Nephron progenitor cell (in vitro differentiated cells): ENCODE measurements at regions not wholly inside any gene's neighbourhood (a gene's known extent, or its start where the extent isn't known, plus 50 kb on each side); places are given as distances from the start of the nearest gene placed in this dataset.

Experiments used
- DNase-seq: peaks from one replicate; pipeline ENCODE4 v3.0.0; 2021
- H3K27ac Mint-ChIP-seq: 2 replicates; pipeline ENCODE4 v1.8.0; 2021; ENCODE audit warnings: mild to moderate bottlenecking, moderate library complexity, mixed read lengths
- H3K27me3 Mint-ChIP-seq: 2 replicates; pipeline ENCODE4 v1.8.0; 2021; ENCODE audit warnings: mild to moderate bottlenecking, low read depth, mixed read lengths; ENCODE audit not compliant: poor library complexity
- H3K36me3 Mint-ChIP-seq: 2 replicates; pipeline ENCODE4 v1.8.0; 2021; ENCODE audit warnings: low read depth, mixed read lengths
- H3K4me1 Mint-ChIP-seq: 2 replicates; pipeline ENCODE4 v1.8.0; 2021; ENCODE audit warnings: mixed read lengths
- H3K4me3 Mint-ChIP-seq: 2 replicates; pipeline ENCODE4 v1.8.0; 2021; ENCODE audit warnings: mild to moderate bottlenecking, moderate library complexity, mixed read lengths
- H3K9me3 Mint-ChIP-seq: 2 replicates; pipeline ENCODE4 v1.8.0; 2021; ENCODE audit warnings: mild to moderate bottlenecking, moderate library complexity, mixed read lengths
- CTCF ChIP-seq: fragments of 200-600 bp; sonication (generic); IDR thresholded peaks from 2 replicates; pipeline ENCODE4 v1.5.0; 2021; ENCODE audit warnings: antibody characterized with exemption

GRCh38 chr9:100671898-100672297, 94.0 kb downstream of the CAVIN4 start:
- DNase-seq, result no peak
- Mint-ChIP-seq H3K4me3 (no peak overlapping the region), H3K4me1 (peaks cover 11% of the 10 kb centered on the region), H3K36me3 (no peaks in the 10 kb centered on the region), H3K27me3 (peaks cover 2% of the 10 kb centered on the region), H3K9me3 (no peaks in the 10 kb centered on the region), H3K27ac (no peak overlapping the region)
- TF ChIP-seq CTCF, result no peak

DNA sequence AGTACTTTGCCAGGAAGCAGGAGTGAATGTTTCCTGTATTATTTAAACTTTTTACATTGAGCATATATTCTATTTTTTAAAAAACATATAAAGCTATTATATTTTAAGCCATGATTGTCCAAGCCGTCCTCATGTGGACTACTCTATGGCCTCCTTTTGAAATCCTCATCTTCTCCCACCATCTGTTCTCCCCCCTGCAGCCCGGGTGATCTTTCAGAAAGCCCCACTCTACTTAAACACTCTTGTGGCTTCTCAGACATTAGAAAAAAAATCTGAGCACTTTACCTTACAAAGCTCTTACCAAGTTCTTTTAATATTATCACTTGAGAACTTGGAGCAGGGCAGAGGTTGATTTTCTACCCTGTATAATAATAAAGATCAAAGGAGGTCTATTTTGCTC, 95.4 kb downstream of the CAVIN4 start:
- TF ChIP-seq CTCF, result no peak
- no peak overlapping the region for H3K4me3 Mint-ChIP-seq
- no peaks in the 10 kb centered on the region for H3K36me3 Mint-ChIP-seq
- DNase-seq, result no peak
- H3K27ac Mint-ChIP-seq, result no peak overlapping the region
- H3K9me3 Mint-ChIP-seq, result no peaks in the 10 kb centered on the region
- no peaks in the 10 kb centered on the region for H3K27me3 Mint-ChIP-seq
- H3K4me1 Mint-ChIP-seq, result peaks cover 11% of the 10 kb centered on the region

DNA sequence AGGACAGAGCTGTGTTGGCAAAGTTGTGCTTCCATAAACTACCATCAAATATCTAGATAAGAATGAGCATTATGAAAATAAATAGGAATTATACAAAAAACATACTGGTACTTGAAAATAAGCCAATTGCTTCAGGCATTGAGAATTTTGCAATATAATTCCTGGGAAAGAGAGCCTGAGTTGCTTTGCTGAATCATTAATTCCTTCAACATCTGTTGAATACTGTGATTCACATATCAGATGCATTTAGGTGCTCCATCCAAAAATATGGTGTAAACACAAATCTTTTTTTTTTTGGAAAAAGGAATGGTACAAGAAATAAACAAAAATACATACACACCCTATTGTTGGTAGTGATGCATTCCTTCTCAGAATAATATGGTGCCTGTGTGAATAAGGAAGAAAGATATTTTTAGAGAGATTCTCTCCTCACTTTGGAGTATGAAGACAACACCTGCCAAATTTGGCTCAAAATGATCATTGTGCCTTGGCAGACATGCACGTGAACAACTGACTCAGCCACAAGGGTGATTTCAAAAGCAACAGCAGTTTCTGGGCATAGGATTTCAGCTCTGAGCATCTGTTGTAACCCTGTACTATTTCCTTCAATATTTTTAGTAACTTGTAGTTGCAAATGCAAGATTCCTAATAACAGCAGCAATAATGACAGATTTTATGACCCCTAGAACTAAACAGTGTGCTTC, 96.7 kb downstream of the CAVIN4 start:
- H3K36me3 Mint-ChIP-seq, result no peaks in the 10 kb centered on the region
- no peaks in the 10 kb centered on the region for H3K27me3 Mint-ChIP-seq
- no peak overlapping the region for H3K27ac Mint-ChIP-seq
- no peaks in the 10 kb centered on the region for H3K9me3 Mint-ChIP-seq
- DNase-seq, result no peak
- H3K4me1 Mint-ChIP-seq, result peaks cover 11% of the 10 kb centered on the region
- no peak overlapping the region for H3K4me3 Mint-ChIP-seq
- no peak for TF ChIP-seq CTCF

- TF ChIP-seq CTCF, result no peak
- H3K9me3 Mint-ChIP-seq, result no peaks in the 10 kb centered on the region
- no peak overlapping the region for H3K27ac Mint-ChIP-seq
These were observed 102.0 kb downstream of the CAVIN4 start for GRCh38 chr9:100679834-100680233.

DNA sequence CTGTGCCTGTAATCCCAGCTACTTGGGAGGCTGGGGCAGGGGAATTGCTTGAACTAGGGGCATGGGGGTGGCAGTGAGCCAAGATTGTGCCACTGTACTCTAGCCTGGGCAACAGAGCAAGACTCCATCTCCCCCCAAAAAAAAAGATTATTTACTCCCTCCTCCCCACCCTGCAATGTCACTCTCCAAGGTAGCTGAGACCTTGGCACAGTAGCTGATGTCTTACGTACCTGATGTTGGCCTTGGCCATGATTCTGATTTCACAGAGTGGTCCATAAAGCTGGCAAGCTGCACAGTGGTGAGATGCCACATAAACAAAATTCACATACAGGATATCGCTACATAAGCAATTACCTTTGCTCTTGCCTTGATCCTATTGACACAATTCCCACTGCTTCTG, 108.5 kb downstream of the CAVIN4 start:
- H3K36me3 Mint-ChIP-seq, result no peaks in the 10 kb centered on the region
- no peaks in the 10 kb centered on the region for H3K4me1 Mint-ChIP-seq
- no peak for DNase-seq
- no peak for TF ChIP-seq CTCF
- H3K27ac Mint-ChIP-seq, result no peak overlapping the region
- H3K27me3 Mint-ChIP-seq, result no peaks in the 10 kb centered on the region
- H3K9me3 Mint-ChIP-seq, result peaks cover 3% of the 10 kb centered on the region
- no peak overlapping the region for H3K4me3 Mint-ChIP-seq

More at GRCh38 chr9:100679834-100680233, 102.0 kb downstream of the CAVIN4 start:
- Mint-ChIP-seq H3K4me1 (no peaks in the 10 kb centered on the region), H3K4me3 (no peak overlapping the region), H3K27me3 (no peaks in the 10 kb centered on the region), H3K36me3 (no peaks in the 10 kb centered on the region)
- DNase-seq, result no peak

- TF ChIP-seq CTCF, result no peak
- H3K27ac Mint-ChIP-seq, result no peak overlapping the region
- H3K4me1 Mint-ChIP-seq, result no peaks in the 10 kb centered on the region
- H3K27me3 Mint-ChIP-seq, result no peaks in the 10 kb centered on the region
- no peak overlapping the region for H3K4me3 Mint-ChIP-seq
- no peak for DNase-seq
- H3K36me3 Mint-ChIP-seq, result no peaks in the 10 kb centered on the region
- H3K9me3 Mint-ChIP-seq, result peaks cover 12% of the 10 kb centered on the region
These were observed 111.8 kb downstream of the CAVIN4 start for GRCh38 chr9:100689635-100690034.
